AG09309 (cell line): ENCODE measurements at regions not wholly inside any gene's neighbourhood (a gene's known extent, or its start where the extent isn't known, plus 50 kb on each side); places are given as distances from the start of the nearest gene placed in this dataset.

Experiments used
- DNase-seq: peaks from one replicate; pipeline ENCODE4 v3.0.0-alpha.2; 2010; ENCODE audit warnings: low read depth
- H3K4me3 ChIP-seq: 2 replicates; pipeline ENCODE4 v1.5.1; 2011; ENCODE audit warnings: mild to moderate bottlenecking, low read depth, low read length, moderate library complexity; ENCODE audit not compliant: control insufficient read depth
- CTCF ChIP-seq: IDR thresholded peaks from 2 replicates; pipeline ENCODE4 v1.5.1; 2011; ENCODE audit warnings: mild to moderate bottlenecking, low read depth, low read length, inconsistent platforms; ENCODE audit not compliant: insufficient read depth, control insufficient read depth; ENCODE audit errors: missing control alignments

- no peak for TF ChIP-seq CTCF
- DNase-seq: no peak
- no peak overlapping the region for H3K4me3 ChIP-seq
Observed at GRCh38 chr6:125567407-125567806, 182.0 kb upstream of the HEY2 start.

- no peak overlapping the region for H3K4me3 ChIP-seq
- no peak for TF ChIP-seq CTCF
- DNase-seq: no peak
Observed at GRCh38 chr6:125568609-125569008, 180.8 kb upstream of the HEY2 start.

- no peak for TF ChIP-seq CTCF
- no peak overlapping the region for H3K4me3 ChIP-seq
- DNase-seq: no peak
Observed at GRCh38 chr6:125570526-125570925, 178.9 kb upstream of the HEY2 start.

- no peak overlapping the region for H3K4me3 ChIP-seq
- no peak for DNase-seq
- no peak for TF ChIP-seq CTCF
Observed at GRCh38 chr6:125571207-125571755, 178.2 kb upstream of the HEY2 start.

- H3K4me3 ChIP-seq: no peak overlapping the region
- DNase-seq: no peak
- no peak for TF ChIP-seq CTCF
Observed at GRCh38 chr6:125574604-125575003, 174.8 kb upstream of the HEY2 start.

GRCh38 chr6:125577124-125577662, 172.2 kb upstream of the HEY2 start:
- no peak for TF ChIP-seq CTCF
- no peak overlapping the region for H3K4me3 ChIP-seq
- DNase-seq: no peak
